ENCODE measurements at regions not wholly inside any gene's neighbourhood (a gene's known extent, or its start where the extent isn't known, plus 50 kb on each side); places are given as distances from the start of the nearest gene placed in this dataset.

- intact Hi-C loops (cut with micrococcal nuclease): no loop called here
- CTCF ChIA-PET (ENCODE audit: partially characterized antibody): no interaction called here
- peaks cover 1 to 4% of the 10 kb centered on the region in 2 donors for H3K27me3 Mint-ChIP-seq
- no peaks in the 10 kb centered on the region for H3K36me3 ChIP-seq (ENCODE audit: insufficient read depth, low read length)
- POLR2A ChIA-PET (ENCODE audit: partially characterized antibody): no interaction called here
- no peaks in the 10 kb centered on the region for H3K36me3 Mint-ChIP-seq
- no peaks in the 10 kb centered on the region for H3K27me3 ChIP-seq (ENCODE audit: insufficient read depth, low read length)
- no peak overlapping the region for H3K27ac ChIP-seq (ENCODE audit: low read depth, low read length)
- H3K4me1 Mint-ChIP-seq: no peaks in the 10 kb centered on the region
- DNase-seq: no peak
- H3K9me3 ChIP-seq (ENCODE audit: control insufficient read depth in 1 of 2, low read length in 2 of 2): no peaks in the 10 kb centered on the region
- H3K4me3 Mint-ChIP-seq: no peak overlapping the region
- H3K4me3 ChIP-seq (ENCODE audit: low read length in 2 of 2): no peak overlapping the region
- H3K9me3 Mint-ChIP-seq: no peaks in the 10 kb centered on the region
- no peak overlapping the region for H3K27ac Mint-ChIP-seq
- no peaks in the 10 kb centered on the region for H3K4me1 ChIP-seq (ENCODE audit: insufficient read depth, low read length)
These were observed 89.0 kb downstream of the NAF1 start for GRCh38 chr4:163077680-163078079.

GRCh38 chr4:163072222-163072621 is 94.5 kb downstream of the NAF1 start:
- Mint-ChIP-seq H3K36me3 (no peaks in the 10 kb centered on the region), H3K4me3 (no peak overlapping the region), H3K4me1 (no peaks in the 10 kb centered on the region), H3K27ac (no peak overlapping the region), H3K27me3 (peaks cover 3 to 4% of the 10 kb centered on the region in 2 donors), H3K9me3 (no peaks in the 10 kb centered on the region)
- Histone ChIP-seq H3K36me3 (ENCODE audit: insufficient read depth, low read length) (no peaks in the 10 kb centered on the region), H3K27ac (ENCODE audit: low read depth, low read length) (no peak overlapping the region), H3K9me3 (ENCODE audit: control insufficient read depth in 1 of 2, low read length in 2 of 2) (no peaks in the 10 kb centered on the region), H3K27me3 (ENCODE audit: insufficient read depth, low read length) (no peaks in the 10 kb centered on the region), H3K4me1 (ENCODE audit: insufficient read depth, low read length) (no peaks in the 10 kb centered on the region), H3K4me3 (ENCODE audit: low read length in 2 of 2) (no peak overlapping the region)
- intact Hi-C loops (cut with micrococcal nuclease): no loop called here
- ChIA-PET CTCF (ENCODE audit: partially characterized antibody) (no interaction called here), POLR2A (ENCODE audit: partially characterized antibody) (no interaction called here)
- DNase-seq: no peak

GRCh38 chr4:163071308-163071707 is 95.4 kb downstream of the NAF1 start:
- Histone ChIP-seq H3K36me3 (ENCODE audit: insufficient read depth, low read length) (no peaks in the 10 kb centered on the region), H3K4me1 (ENCODE audit: insufficient read depth, low read length) (no peaks in the 10 kb centered on the region), H3K27ac (ENCODE audit: low read depth, low read length) (no peak overlapping the region), H3K27me3 (ENCODE audit: insufficient read depth, low read length) (no peaks in the 10 kb centered on the region), H3K4me3 (ENCODE audit: low read length in 2 of 2) (no peak overlapping the region), H3K9me3 (ENCODE audit: control insufficient read depth in 1 of 2, low read length in 2 of 2) (no peaks in the 10 kb centered on the region)
- no peaks in the 10 kb centered on the region for H3K4me1 Mint-ChIP-seq
- no peaks in the 10 kb centered on the region for H3K9me3 Mint-ChIP-seq
- intact Hi-C loops (cut with micrococcal nuclease): no loop called here
- DNase-seq: no peak
- H3K4me3 Mint-ChIP-seq: no peak overlapping the region
- H3K27ac Mint-ChIP-seq: no peak overlapping the region
- ChIA-PET POLR2A (ENCODE audit: partially characterized antibody) (no interaction called here), CTCF (ENCODE audit: partially characterized antibody) (no interaction called here)
- no peaks in the 10 kb centered on the region for H3K36me3 Mint-ChIP-seq
- peaks cover 3 to 9% of the 10 kb centered on the region in 2 donors for H3K27me3 Mint-ChIP-seq

- Histone ChIP-seq H3K4me1 (ENCODE audit: insufficient read depth, low read length) (no peaks in the 10 kb centered on the region), H3K27me3 (ENCODE audit: insufficient read depth, low read length) (no peaks in the 10 kb centered on the region), H3K27ac (ENCODE audit: low read depth, low read length) (no peak overlapping the region), H3K36me3 (ENCODE audit: insufficient read depth, low read length) (no peaks in the 10 kb centered on the region), H3K4me3 (ENCODE audit: low read length in 2 of 2) (no peak overlapping the region), H3K9me3 (ENCODE audit: control insufficient read depth in 1 of 2, low read length in 2 of 2) (no peaks in the 10 kb centered on the region)
- Mint-ChIP-seq H3K27me3 (peaks cover 4 to 6% of the 10 kb centered on the region in 2 donors), H3K9me3 (no peaks in the 10 kb centered on the region), H3K27ac (no peak overlapping the region), H3K4me1 (no peaks in the 10 kb centered on the region), H3K36me3 (no peaks in the 10 kb centered on the region), H3K4me3 (no peak overlapping the region)
- ChIA-PET POLR2A (ENCODE audit: partially characterized antibody) (no interaction called here), CTCF (ENCODE audit: partially characterized antibody) (interaction anchor here (0.6 kb wide), 1 partner anchor 480 kb away, joined by 3 read pairs; no protein-coding TSS in a partner anchor)
- intact Hi-C loops (cut with micrococcal nuclease): no loop called here
- no peak for DNase-seq
These were observed 96.7 kb downstream of the NAF1 start for GRCh38 chr4:163070023-163070422.

GRCh38 chr4:163063891-163064290 is 102.8 kb downstream of the NAF1 start:
- no peaks in the 10 kb centered on the region for H3K27me3 ChIP-seq (ENCODE audit: insufficient read depth, low read length)
- ChIA-PET CTCF (ENCODE audit: partially characterized antibody) (no interaction called here), POLR2A (ENCODE audit: partially characterized antibody) (no interaction called here)
- H3K4me3 ChIP-seq (ENCODE audit: low read length in 2 of 2): no peak overlapping the region
- Mint-ChIP-seq H3K4me1 (no peaks in the 10 kb centered on the region), H3K27me3 (peaks cover 3 to 12% of the 10 kb centered on the region in 2 donors), H3K27ac (no peak overlapping the region), H3K36me3 (no peaks in the 10 kb centered on the region), H3K9me3 (peaks cover 0 to 3% (median 0%) of the 10 kb centered on the region in 8 donors), H3K4me3 (no peak overlapping the region)
- DNase-seq: no peak
- H3K4me1 ChIP-seq (ENCODE audit: insufficient read depth, low read length): no peaks in the 10 kb centered on the region
- H3K36me3 ChIP-seq (ENCODE audit: insufficient read depth, low read length): no peaks in the 10 kb centered on the region
- no peaks in the 10 kb centered on the region for H3K9me3 ChIP-seq (ENCODE audit: control insufficient read depth in 1 of 2, low read length in 2 of 2)
- intact Hi-C loops (cut with micrococcal nuclease): no loop called here
- no peak overlapping the region for H3K27ac ChIP-seq (ENCODE audit: low read depth, low read length)

GRCh38 chr4:163048447-163048846 is 118.2 kb downstream of the NAF1 start:
- H3K36me3 ChIP-seq (ENCODE audit: insufficient read depth, low read length): no peaks in the 10 kb centered on the region
- peaks cover 0 to 5% of the 10 kb centered on the region in 2 donors for H3K27me3 Mint-ChIP-seq
- H3K27me3 ChIP-seq (ENCODE audit: insufficient read depth, low read length): no peaks in the 10 kb centered on the region
- H3K9me3 ChIP-seq (ENCODE audit: control insufficient read depth in 1 of 2, low read length in 2 of 2): no peaks in the 10 kb centered on the region
- ChIA-PET CTCF (ENCODE audit: partially characterized antibody) (interaction anchor here (1.0 kb wide), 1 partner anchor 9 kb away, joined by 3 read pairs; no protein-coding TSS in a partner anchor), POLR2A (ENCODE audit: partially characterized antibody) (no interaction called here)
- no peaks in the 10 kb centered on the region for H3K36me3 Mint-ChIP-seq
- H3K27ac ChIP-seq (ENCODE audit: low read depth, low read length): no peak overlapping the region
- H3K4me1 Mint-ChIP-seq: peaks cover 0 to 2% (median 0%) of the 10 kb centered on the region in 4 donors
- no peak overlapping the region for H3K4me3 ChIP-seq (ENCODE audit: low read length in 2 of 2)
- H3K9me3 Mint-ChIP-seq: no peaks in the 10 kb centered on the region
- intact Hi-C loops (cut with micrococcal nuclease): no loop called here
- H3K4me3 Mint-ChIP-seq: no peak overlapping the region
- peak in 2 of 5 donors; percentile 1 to 12 for DNase-seq
- H3K27ac Mint-ChIP-seq: no peak overlapping the region
- no peaks in the 10 kb centered on the region for H3K4me1 ChIP-seq (ENCODE audit: insufficient read depth, low read length)

GRCh38 chr4:163042306-163042705 is 124.4 kb downstream of the NAF1 start:
- Mint-ChIP-seq H3K36me3 (no peaks in the 10 kb centered on the region), H3K27ac (no peak overlapping the region), H3K27me3 (peaks cover 0 to 5% of the 10 kb centered on the region in 2 donors), H3K9me3 (peaks cover 0 to 9% (median 2%) of the 10 kb centered on the region in 8 donors), H3K4me3 (no peak overlapping the region), H3K4me1 (no peaks in the 10 kb centered on the region)
- CTCF ChIA-PET (ENCODE audit: partially characterized antibody): no interaction called here
- Histone ChIP-seq H3K36me3 (ENCODE audit: insufficient read depth, low read length) (no peaks in the 10 kb centered on the region), H3K27me3 (ENCODE audit: insufficient read depth, low read length) (no peaks in the 10 kb centered on the region), H3K4me3 (ENCODE audit: low read length in 2 of 2) (no peak overlapping the region), H3K4me1 (ENCODE audit: insufficient read depth, low read length) (no peaks in the 10 kb centered on the region), H3K9me3 (ENCODE audit: control insufficient read depth in 1 of 2, low read length in 2 of 2) (no peaks in the 10 kb centered on the region), H3K27ac (ENCODE audit: low read depth, low read length) (no peak overlapping the region)
- intact Hi-C loops (cut with micrococcal nuclease): no loop called here
- POLR2A ChIA-PET (ENCODE audit: partially characterized antibody): no interaction called here
- no peak for DNase-seq

GRCh38 chr4:163017135-163017534 is 149.6 kb downstream of the NAF1 start:
- DNase-seq: no peak
- H3K36me3 Mint-ChIP-seq: no peaks in the 10 kb centered on the region
- H3K9me3 Mint-ChIP-seq: peaks cover 0 to 6% (median 2%) of the 10 kb centered on the region in 8 donors
- H3K27ac ChIP-seq (ENCODE audit: low read depth, low read length): no peak overlapping the region
- H3K4me3 Mint-ChIP-seq: no peak overlapping the region
- H3K27ac Mint-ChIP-seq: no peak overlapping the region
- H3K27me3 Mint-ChIP-seq: no peaks in the 10 kb centered on the region
- no peaks in the 10 kb centered on the region for H3K4me1 ChIP-seq (ENCODE audit: insufficient read depth, low read length)
- H3K36me3 ChIP-seq (ENCODE audit: insufficient read depth, low read length): no peaks in the 10 kb centered on the region
- ChIA-PET POLR2A (ENCODE audit: partially characterized antibody) (no interaction called here), CTCF (ENCODE audit: partially characterized antibody) (no interaction called here)
- no peaks in the 10 kb centered on the region for H3K4me1 Mint-ChIP-seq
- H3K27me3 ChIP-seq (ENCODE audit: insufficient read depth, low read length): no peaks in the 10 kb centered on the region
- H3K4me3 ChIP-seq (ENCODE audit: low read length in 2 of 2): no peak overlapping the region
- intact Hi-C loops (cut with micrococcal nuclease): no loop called here
- no peaks in the 10 kb centered on the region for H3K9me3 ChIP-seq (ENCODE audit: control insufficient read depth in 1 of 2, low read length in 2 of 2)
